IMR-90 (cell line): ENCODE measurements at regions not wholly inside any gene's neighbourhood (a gene's known extent, or its start where the extent isn't known, plus 50 kb on each side); places are given as distances from the start of the nearest gene placed in this dataset.

Source experiments
- ATAC-seq: fragments of 200-7000 bp; cut with Tn5 transposase; 2 replicates; pipeline ENCODE4 v1.9.1; 2020; ENCODE audit warnings: low read depth, mild to moderate bottlenecking, moderate library complexity
- BruUV-seq: library from RNA; stranded (reverse); fragments of 400-500 nt; replicated peaks from 2 replicates; lab custom pipeline; 2021; lab: Mats Ljungman, UMichigan
- CTCF ChIA-PET: fragments of 300-600 bp; formaldehyde crosslinking; extraction: SDS; loops from one replicate; lab custom pipeline; 2021; ENCODE audit warnings: antibody characterized with exemption; lab: Yijun Ruan, JAX
- POLR2A ChIA-PET: fragments of 300-600 bp; sonication (Branson Sonifier 250); formaldehyde crosslinking; loops from one replicate; lab custom pipeline; 2022; ENCODE audit warnings: antibody characterized with exemption; ENCODE audit not compliant: unreplicated experiment; lab: Charles Lee
- DNase-seq: peaks from one replicate; pipeline ENCODE4 v3.0.0; 2013
- H2AFZ ChIP-seq: replicated peaks from 2 replicates; pipeline ENCODE3; 2013; ENCODE audit warnings: low read length, mild to moderate bottlenecking; ENCODE audit not compliant: poor library complexity
- H2AK5ac ChIP-seq: 2 replicates; pipeline ENCODE4 v1.6.1; 2013; ENCODE audit warnings: low read depth, low read length, inconsistent platforms
- H2AK9ac ChIP-seq: replicated peaks from 2 replicates; pipeline ENCODE3; 2013; ENCODE audit warnings: mild to moderate bottlenecking, low read depth, low read length, moderate library complexity; ENCODE audit not compliant: poor library complexity
- H2BK120ac ChIP-seq: 2 replicates; pipeline ENCODE4 v1.6.1; 2013; ENCODE audit warnings: low read depth, low read length, inconsistent platforms
- H2BK15ac ChIP-seq: 3 replicates; pipeline ENCODE4 v1.6.1; 2013; ENCODE audit warnings: low read depth, low read length, inconsistent platforms
- H2BK20ac ChIP-seq: 2 replicates; pipeline ENCODE4 v1.6.1; 2013; ENCODE audit warnings: low read depth, mild to moderate bottlenecking, inconsistent platforms, low read length, moderate library complexity
- H2BK5ac ChIP-seq: 2 replicates; pipeline ENCODE4 v1.6.1; 2013; ENCODE audit warnings: mild to moderate bottlenecking, low read depth, low read length, inconsistent platforms; ENCODE audit not compliant: poor library complexity, severe bottlenecking
- H3K14ac ChIP-seq: replicated peaks from 2 replicates; pipeline ENCODE4 v1.6.1; 2013; ENCODE audit warnings: low read depth, low read length, inconsistent platforms
- H3K18ac ChIP-seq: 2 replicates; pipeline ENCODE4 v1.6.1; 2013; ENCODE audit warnings: low read depth, low read length, control low read depth
- H3K23ac ChIP-seq: 2 replicates; pipeline ENCODE4 v1.6.1; 2013; ENCODE audit warnings: low read depth, low read length, inconsistent platforms
- H3K27ac ChIP-seq: 2 replicates; pipeline ENCODE4 v1.5.1; 2013; ENCODE audit warnings: mild to moderate bottlenecking, control low read depth, low read length; ENCODE audit not compliant: insufficient read depth
- H3K27me3 ChIP-seq: 2 replicates; pipeline ENCODE4 v1.6.1; 2013; ENCODE audit warnings: low read length; ENCODE audit not compliant: control insufficient read depth, insufficient read depth
- H3K36me3 ChIP-seq: 2 replicates; pipeline ENCODE4 v1.6.1; 2013; ENCODE audit warnings: low read length, mixed read lengths; ENCODE audit not compliant: control insufficient read depth, insufficient read depth
- H3K4ac ChIP-seq: 2 replicates; pipeline ENCODE4 v1.6.1; 2013; ENCODE audit warnings: low read depth, low read length, inconsistent platforms
- H3K4me1 ChIP-seq: 2 replicates; pipeline ENCODE4 v1.6.1; 2013; ENCODE audit warnings: low read length, mixed read lengths; ENCODE audit not compliant: control insufficient read depth, insufficient read depth
- H3K4me2 ChIP-seq: 2 replicates; pipeline ENCODE4 v1.6.1; 2013; ENCODE audit warnings: low read depth, mild to moderate bottlenecking, control low read depth, low read length, moderate library complexity
- H3K4me3 ChIP-seq: 2 replicates; pipeline ENCODE4 v1.5.1; 2013; ENCODE audit warnings: low read depth, mild to moderate bottlenecking, control low read depth, low read length, moderate library complexity; ENCODE audit not compliant: insufficient read depth
- H3K56ac ChIP-seq: 2 replicates; pipeline ENCODE4 v1.6.1; 2013; ENCODE audit warnings: low read length, inconsistent platforms; ENCODE audit not compliant: insufficient read depth; ENCODE audit errors: extremely low read depth
- H3K79me1 ChIP-seq, 2 experiments: 2 replicates each; pipeline ENCODE4 v1.6.1; 2013; ENCODE audit warnings: low read length in 2 of 2, inconsistent platforms in 1 of 2, low read depth in 1 of 2
- H3K9ac ChIP-seq: 2 replicates; pipeline ENCODE4 v1.6.1; 2013; ENCODE audit warnings: low read depth, low read length, control low read depth
- H3K9me1 ChIP-seq: 2 replicates; pipeline ENCODE4 v1.6.1; 2013; ENCODE audit warnings: low read length, inconsistent platforms; ENCODE audit not compliant: insufficient read depth
- H3K9me3 ChIP-seq: 2 replicates; pipeline ENCODE4 v1.6.1; 2013; ENCODE audit warnings: low read length; ENCODE audit not compliant: control insufficient read depth, insufficient read depth
- H4K20me1 ChIP-seq: 2 replicates; pipeline ENCODE4 v1.6.1; 2013; ENCODE audit warnings: low read length, inconsistent platforms; ENCODE audit not compliant: insufficient read depth
- H4K5ac ChIP-seq: 2 replicates; pipeline ENCODE4 v1.6.1; 2013; ENCODE audit warnings: mild to moderate bottlenecking, low read depth, low read length, control low read depth
- H4K8ac ChIP-seq, 2 experiments: 2 replicates each; pipeline ENCODE4 v1.6.1; 2013; ENCODE audit warnings: low read depth in 2 of 2, low read length in 2 of 2, control low read depth in 1 of 2, inconsistent platforms in 1 of 2
- H4K91ac ChIP-seq: 2 replicates; pipeline ENCODE4 v1.6.1; 2013; ENCODE audit warnings: low read depth, low read length, inconsistent platforms; ENCODE audit not compliant: insufficient read depth
- BHLHE40 ChIP-seq: fragments of 150-350 bp; IDR thresholded peaks from 2 replicates; pipeline ENCODE4 v1.6.1; 2016; ENCODE audit warnings: mild to moderate bottlenecking, low read depth, low read length
- CEBPB ChIP-seq: IDR thresholded peaks from 2 replicates; pipeline ENCODE4 v1.6.1; 2012; ENCODE audit warnings: low read depth, low read length, improper control_type of control experiment
- CHD1 ChIP-seq: IDR thresholded peaks from 2 replicates; pipeline ENCODE4 v1.6.1; 2012; ENCODE audit warnings: low read depth, low read length, improper control_type of control experiment
- FOS ChIP-seq: fragments of 150-350 bp; IDR thresholded peaks from 2 replicates; pipeline ENCODE4 v1.6.1; 2016; ENCODE audit warnings: low read depth, low read length
- MAFK ChIP-seq: IDR thresholded peaks from 2 replicates; pipeline ENCODE4 v1.6.1; 2012; ENCODE audit warnings: low read depth, low read length, improper control_type of control experiment
- MAZ ChIP-seq: IDR thresholded peaks from 2 replicates; pipeline ENCODE4 v1.6.1; 2012; ENCODE audit warnings: low read depth, mild to moderate bottlenecking, low read length, improper control_type of control experiment, moderate library complexity, borderline replicate concordance
- MXI1 ChIP-seq: IDR thresholded peaks from 2 replicates; pipeline ENCODE4 v1.6.1; 2012; ENCODE audit warnings: low read depth, mild to moderate bottlenecking, low read length, moderate library complexity, borderline replicate concordance
- RCOR1 ChIP-seq: IDR thresholded peaks from 2 replicates; pipeline ENCODE4 v1.6.1; 2012; ENCODE audit warnings: mild to moderate bottlenecking, low read length, improper control_type of control experiment; ENCODE audit not compliant: insufficient replicate concordance
- WGBS, 2 experiments: methylation state at CpG; one replicate each; pipeline versions ENCODE4 v1.1.5 to v1.1.7; 2013; ENCODE audit warnings: missing lambda C conversion rate in 2 of 2; ENCODE audit not compliant: insufficient read length in 1 of 2; ENCODE audit errors: extremely low coverage in 2 of 2; 5-methylcytosine and 5-hydroxymethylcytosine counted together
- dilution Hi-C: fragments of 300-500 bp; cut with HindIII; formaldehyde crosslinking; loops from one replicate; pipeline ENCODE4 v1.14.3; 2018; ENCODE audit warnings: low sequenced_read_pairs; ENCODE audit not compliant: unreplicated experiment
- in situ Hi-C: fragments of 300-500 bp; cut with MboI; formaldehyde crosslinking; loops from 3 replicates; pipeline ENCODE4 v1.14.3; 2019; ENCODE audit warnings: low sequenced_read_pairs, inconsistent platforms, mixed read lengths
- intact Hi-C: fragments of 100-400 bp; cut with micrococcal nuclease; formaldehyde crosslinking; loops from 2 replicates; pipeline ENCODE4 v1.10.0; 2022
- TF ChIP-seq, protein P1 (sequence below): fragments of 150-350 bp; IDR thresholded peaks from 2 replicates; pipeline ENCODE4 v1.6.1; 2016; ENCODE audit warnings: low read depth, mild to moderate bottlenecking, low read length, moderate library complexity, borderline replicate concordance

GRCh38 chr13:106683918-106684317, 116.0 kb upstream of the ARGLU1 start:
- intact Hi-C loops: no loop called here
- no TSS peak for BruUV-seq
- CTCF ChIA-PET: no interaction called here

More at GRCh38 chr13:106683918-106684317, 116.0 kb upstream of the ARGLU1 start:
- no peak overlapping the region for H2AFZ ChIP-seq
- H3K27ac ChIP-seq: no peak overlapping the region
- no peak overlapping the region for H4K8ac ChIP-seq
- no peaks in the 10 kb centered on the region for H3K9me1 ChIP-seq
- TF ChIP-seq MAFK (no peak), MAZ (no peak), RCOR1 (no peak), FOS (no peak), CHD1 (no peak), BHLHE40 (no peak), CEBPB (no peak), MXI1 (no peak)
- TF ChIP-seq, protein P1, sequence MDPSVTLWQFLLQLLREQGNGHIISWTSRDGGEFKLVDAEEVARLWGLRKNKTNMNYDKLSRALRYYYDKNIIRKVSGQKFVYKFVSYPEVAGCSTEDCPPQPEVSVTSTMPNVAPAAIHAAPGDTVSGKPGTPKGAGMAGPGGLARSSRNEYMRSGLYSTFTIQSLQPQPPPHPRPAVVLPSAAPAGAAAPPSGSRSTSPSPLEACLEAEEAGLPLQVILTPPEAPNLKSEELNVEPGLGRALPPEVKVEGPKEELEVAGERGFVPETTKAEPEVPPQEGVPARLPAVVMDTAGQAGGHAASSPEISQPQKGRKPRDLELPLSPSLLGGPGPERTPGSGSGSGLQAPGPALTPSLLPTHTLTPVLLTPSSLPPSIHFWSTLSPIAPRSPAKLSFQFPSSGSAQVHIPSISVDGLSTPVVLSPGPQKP: no peak
- no peak overlapping the region for H2BK20ac ChIP-seq
- dilution Hi-C loops: no loop called here
- H2AK9ac ChIP-seq: no peak overlapping the region
- H3K27me3 ChIP-seq: no peaks in the 10 kb centered on the region
- H4K91ac ChIP-seq: no peak overlapping the region
- no CpG with 5 or more reads among the region's 3 CpGs for WGBS, 2 experiments
- H3K14ac ChIP-seq: no peak overlapping the region
- H2AK5ac ChIP-seq: no peak overlapping the region
- no peaks in the 10 kb centered on the region for H3K4me1 ChIP-seq
- no peaks in the 10 kb centered on the region for H3K36me3 ChIP-seq
- no peak overlapping the region for H3K4me3 ChIP-seq
- DNase-seq: no peak
- POLR2A ChIA-PET: no interaction called here
- H3K9ac ChIP-seq: no peak overlapping the region
- in situ Hi-C loops: no loop called here
- H4K5ac ChIP-seq: no peak overlapping the region
- no peak overlapping the region for H2BK15ac ChIP-seq
- no peak overlapping the region for H3K4me2 ChIP-seq
- no peaks in the 10 kb centered on the region for H3K79me1 ChIP-seq
- ATAC-seq: no peak
- H4K20me1 ChIP-seq: no peaks in the 10 kb centered on the region
- H3K18ac ChIP-seq: no peak overlapping the region
- H3K9me3 ChIP-seq: no peaks in the 10 kb centered on the region
- no peak overlapping the region for H3K56ac ChIP-seq
- H2BK5ac ChIP-seq: no peak overlapping the region
- no peak overlapping the region for H3K23ac ChIP-seq
- H2BK120ac ChIP-seq: no peak overlapping the region
- H3K4ac ChIP-seq: no peak overlapping the region
